Astrocyte (in vitro differentiated cells and primary cell): ENCODE measurements at regions not wholly inside any gene's neighbourhood (a gene's known extent, or its start where the extent isn't known, plus 50 kb on each side); places are given as distances from the start of the nearest gene placed in this dataset.
A peak's percentile ranks its signal among the peaks of the same experiment; 100 is the strongest.

Source experiments
- DNase-seq: peaks from one replicate; pipeline ENCODE4 v3.0.0-alpha.2; 2010; ENCODE audit warnings: low read depth
- FAIRE-seq: peaks from 2 replicates; lab custom pipeline; 2011; peaks lifted over from hg19 to GRCh38; lab: Jason Lieb, UNC
- H2AFZ ChIP-seq: 2 replicates; pipeline ENCODE4 v1.6.0; 2012; ENCODE audit warnings: low read depth, low read length, inconsistent platforms
- H3K27ac ChIP-seq: 2 replicates; pipeline ENCODE4 v1.5.1; 2011; ENCODE audit warnings: low read depth, low read length, inconsistent platforms
- H3K27me3 ChIP-seq: 2 replicates; pipeline ENCODE4 v1.6.0; 2011; ENCODE audit warnings: low read length, inconsistent platforms; ENCODE audit not compliant: insufficient read depth
- H3K36me3 ChIP-seq: 2 replicates; pipeline ENCODE4 v1.5.1; 2011; ENCODE audit warnings: low read length, inconsistent platforms; ENCODE audit not compliant: insufficient read depth
- H3K4me1 ChIP-seq: 2 replicates; pipeline ENCODE4 v1.5.1; 2011; ENCODE audit warnings: low read length, inconsistent platforms; ENCODE audit not compliant: insufficient read depth
- H3K4me2 ChIP-seq: 2 replicates; pipeline ENCODE4 v1.6.0; 2012; ENCODE audit warnings: low read length, inconsistent platforms
- H3K4me3 ChIP-seq: 2 replicates; pipeline ENCODE4 v1.5.1; 2011; ENCODE audit warnings: low read depth, mild to moderate bottlenecking, low read length, inconsistent platforms; ENCODE audit not compliant: insufficient read depth
- H3K79me2 ChIP-seq: 2 replicates; pipeline ENCODE4 v1.6.0; 2012; ENCODE audit warnings: mild to moderate bottlenecking, low read length, inconsistent platforms; ENCODE audit not compliant: insufficient read depth
- H3K9ac ChIP-seq: 2 replicates; pipeline ENCODE4 v1.6.0; 2012; ENCODE audit warnings: mild to moderate bottlenecking, low read length, inconsistent platforms
- H3K9me3 ChIP-seq: 2 replicates; pipeline ENCODE4 v1.5.1; 2012; ENCODE audit warnings: low read depth, mild to moderate bottlenecking, low read length, inconsistent platforms; ENCODE audit not compliant: insufficient read depth
- H4K20me1 ChIP-seq: 2 replicates; pipeline ENCODE4 v1.6.0; 2012; ENCODE audit warnings: low read length, inconsistent platforms; ENCODE audit not compliant: insufficient read depth
- H3K27ac Mint-ChIP-seq: one replicate; pipeline ENCODE4 v1.8.0; 2021; ENCODE audit warnings: mild to moderate bottlenecking, mixed read lengths; ENCODE audit not compliant: unreplicated experiment
- H3K27me3 Mint-ChIP-seq: one replicate; pipeline ENCODE4 v1.8.0; 2021; ENCODE audit warnings: low read depth, mixed read lengths; ENCODE audit not compliant: unreplicated experiment
- H3K36me3 Mint-ChIP-seq: one replicate; pipeline ENCODE4 v1.8.0; 2021; ENCODE audit warnings: low read depth, mixed read lengths; ENCODE audit not compliant: unreplicated experiment
- H3K4me1 Mint-ChIP-seq: one replicate; pipeline ENCODE4 v1.8.0; 2021; ENCODE audit warnings: low read depth, mixed read lengths; ENCODE audit not compliant: unreplicated experiment
- H3K4me3 Mint-ChIP-seq: one replicate; pipeline ENCODE4 v1.8.0; 2021; ENCODE audit warnings: mild to moderate bottlenecking, moderate library complexity, mixed read lengths; ENCODE audit not compliant: unreplicated experiment
- H3K9me3 Mint-ChIP-seq: one replicate; pipeline ENCODE4 v1.8.0; 2021; ENCODE audit warnings: mild to moderate bottlenecking, mixed read lengths; ENCODE audit not compliant: unreplicated experiment
- EZH2 ChIP-seq: IDR thresholded peaks from 2 replicates; pipeline ENCODE4 v1.6.1; 2012; ENCODE audit warnings: mild to moderate bottlenecking, low read length, inconsistent platforms; ENCODE audit not compliant: insufficient read depth
- TF ChIP-seq, protein P1 (sequence below): IDR thresholded peaks from 2 replicates; pipeline ENCODE4 v1.5.1; 2011; ENCODE audit warnings: low read depth, mild to moderate bottlenecking, inconsistent platforms, low read length, moderate library complexity; ENCODE audit not compliant: insufficient read depth

GRCh38 chr4:152164561-152164960 is 371.3 kb downstream of the FBXW7 start:
- H3K27me3 Mint-ChIP-seq, result peaks cover 10% of the 10 kb centered on the region
- no peak overlapping the region for H3K4me3 ChIP-seq
- no peaks in the 10 kb centered on the region for H4K20me1 ChIP-seq
- TF ChIP-seq EZH2, result no peak
- TF ChIP-seq, protein P1, sequence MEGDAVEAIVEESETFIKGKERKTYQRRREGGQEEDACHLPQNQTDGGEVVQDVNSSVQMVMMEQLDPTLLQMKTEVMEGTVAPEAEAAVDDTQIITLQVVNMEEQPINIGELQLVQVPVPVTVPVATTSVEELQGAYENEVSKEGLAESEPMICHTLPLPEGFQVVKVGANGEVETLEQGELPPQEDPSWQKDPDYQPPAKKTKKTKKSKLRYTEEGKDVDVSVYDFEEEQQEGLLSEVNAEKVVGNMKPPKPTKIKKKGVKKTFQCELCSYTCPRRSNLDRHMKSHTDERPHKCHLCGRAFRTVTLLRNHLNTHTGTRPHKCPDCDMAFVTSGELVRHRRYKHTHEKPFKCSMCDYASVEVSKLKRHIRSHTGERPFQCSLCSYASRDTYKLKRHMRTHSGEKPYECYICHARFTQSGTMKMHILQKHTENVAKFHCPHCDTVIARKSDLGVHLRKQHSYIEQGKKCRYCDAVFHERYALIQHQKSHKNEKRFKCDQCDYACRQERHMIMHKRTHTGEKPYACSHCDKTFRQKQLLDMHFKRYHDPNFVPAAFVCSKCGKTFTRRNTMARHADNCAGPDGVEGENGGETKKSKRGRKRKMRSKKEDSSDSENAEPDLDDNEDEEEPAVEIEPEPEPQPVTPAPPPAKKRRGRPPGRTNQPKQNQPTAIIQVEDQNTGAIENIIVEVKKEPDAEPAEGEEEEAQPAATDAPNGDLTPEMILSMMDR, result no peak
- H2AFZ ChIP-seq, result no peak overlapping the region
- no peak overlapping the region for H3K27ac ChIP-seq
- no peak overlapping the region for H3K27ac Mint-ChIP-seq
- H3K36me3 Mint-ChIP-seq, result no peaks in the 10 kb centered on the region
- no peak overlapping the region for H3K4me2 ChIP-seq
- H3K27me3 ChIP-seq, result peaks cover 11% of the 10 kb centered on the region
- no peak overlapping the region for H3K4me3 Mint-ChIP-seq
- H3K79me2 ChIP-seq, result no peaks in the 10 kb centered on the region
- no peak overlapping the region for H3K9ac ChIP-seq
- no peaks in the 10 kb centered on the region for H3K9me3 ChIP-seq
- H3K36me3 ChIP-seq, result no peaks in the 10 kb centered on the region
- no peak for FAIRE-seq
- H3K9me3 Mint-ChIP-seq, result no peaks in the 10 kb centered on the region
- peaks cover 5% of the 10 kb centered on the region for H3K4me1 ChIP-seq
- DNase-seq, result no peak
- H3K4me1 Mint-ChIP-seq, result peaks cover 25% of the 10 kb centered on the region

DNA sequence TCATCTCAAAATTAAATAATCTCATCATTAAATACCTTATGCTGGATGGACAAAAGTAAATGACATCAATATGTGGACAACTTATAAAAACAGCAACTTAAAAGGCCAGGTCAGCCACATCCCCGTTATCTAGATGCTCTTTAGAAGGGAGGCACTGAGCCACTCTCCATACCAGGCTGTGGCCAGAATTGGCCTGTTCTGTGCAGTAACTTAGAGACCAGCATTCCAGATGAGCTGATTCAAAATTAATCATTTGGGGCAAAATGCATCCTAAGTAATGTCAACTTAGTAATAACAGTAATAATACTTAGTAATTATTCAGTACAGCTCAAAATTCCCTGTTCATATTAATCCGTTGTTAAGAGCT is 373.6 kb downstream of the FBXW7 start:
- no peaks in the 10 kb centered on the region for H3K79me2 ChIP-seq
- H3K4me1 Mint-ChIP-seq, result peaks cover 25% of the 10 kb centered on the region
- H3K36me3 Mint-ChIP-seq, result no peaks in the 10 kb centered on the region
- FAIRE-seq (no peak), DNase-seq (peak; percentile 14)
- H3K9me3 ChIP-seq, result no peaks in the 10 kb centered on the region
- H3K27ac ChIP-seq, result peak overlapping the region; percentile 5
- H3K4me3 ChIP-seq, result no peak overlapping the region
- H3K9me3 Mint-ChIP-seq, result no peaks in the 10 kb centered on the region
- H3K36me3 ChIP-seq, result no peaks in the 10 kb centered on the region
- H3K4me1 ChIP-seq, result peaks cover 5% of the 10 kb centered on the region
- H2AFZ ChIP-seq, result no peak overlapping the region
- H3K27ac Mint-ChIP-seq, result no peak overlapping the region
- TF ChIP-seq, protein P1, result no peak
- no peak for TF ChIP-seq EZH2
- peaks cover 10% of the 10 kb centered on the region for H3K27me3 ChIP-seq
- H3K4me3 Mint-ChIP-seq, result no peak overlapping the region
- H3K9ac ChIP-seq, result no peak overlapping the region
- H3K27me3 Mint-ChIP-seq, result peaks cover 15% of the 10 kb centered on the region
- H4K20me1 ChIP-seq, result no peaks in the 10 kb centered on the region
- peak overlapping the region; percentile 42 for H3K4me2 ChIP-seq

DNA sequence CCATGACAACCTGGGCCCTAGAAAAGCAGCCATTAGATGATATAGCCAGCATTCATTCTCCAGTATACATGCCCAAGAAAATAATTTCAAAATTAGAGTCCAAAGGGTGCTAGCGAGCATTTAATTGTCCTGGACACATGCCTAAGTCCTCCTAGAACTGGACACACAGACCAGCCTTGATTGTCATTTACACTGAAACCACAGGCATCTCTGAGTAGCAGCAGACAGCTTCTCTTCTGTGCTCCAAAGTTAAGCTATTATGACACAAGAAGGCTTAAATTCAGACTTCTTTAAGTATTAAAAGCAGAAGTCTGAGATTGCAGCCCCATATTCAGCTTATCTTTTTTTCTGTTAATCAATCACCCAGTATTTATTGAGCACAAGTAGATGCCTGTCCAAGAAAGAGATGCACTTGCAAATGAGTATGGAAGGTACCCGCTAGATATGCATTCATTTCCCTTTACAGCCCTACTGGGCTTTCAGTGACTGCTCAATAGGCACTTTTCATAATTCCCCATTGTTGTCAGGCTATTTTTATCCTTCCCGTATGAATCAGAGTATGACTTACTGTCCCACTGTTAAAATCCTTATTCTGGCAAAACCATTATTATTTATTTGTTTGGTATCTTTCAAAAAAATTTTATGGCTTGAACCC is 374.1 kb downstream of the FBXW7 start:
- Mint-ChIP-seq H3K9me3 (no peaks in the 10 kb centered on the region), H3K36me3 (no peaks in the 10 kb centered on the region), H3K27ac (no peak overlapping the region), H3K4me3 (no peak overlapping the region), H3K4me1 (peaks cover 25% of the 10 kb centered on the region), H3K27me3 (peaks cover 12% of the 10 kb centered on the region)
- Histone ChIP-seq H3K27me3 (peaks cover 5% of the 10 kb centered on the region), H2AFZ (no peak overlapping the region), H4K20me1 (no peaks in the 10 kb centered on the region), H3K79me2 (no peaks in the 10 kb centered on the region), H3K4me1 (peaks cover 5% of the 10 kb centered on the region), H3K9ac (no peak overlapping the region), H3K4me2 (peak overlapping the region; percentile 42), H3K4me3 (no peak overlapping the region), H3K36me3 (no peaks in the 10 kb centered on the region), H3K9me3 (no peaks in the 10 kb centered on the region), H3K27ac (peak overlapping the region; percentile 5)
- TF ChIP-seq, protein P1, result no peak
- no peak for TF ChIP-seq EZH2
- FAIRE-seq, result no peak
- peak; percentile 14 for DNase-seq
